ENCODE measurements at regions not wholly inside any gene's neighbourhood (a gene's known extent, or its start where the extent isn't known, plus 50 kb on each side); places are given as distances from the start of the nearest gene placed in this dataset.

- Histone ChIP-seq H2AK9ac (replicated peaks; ENCODE audit: low read depth, low read length, poor library complexity) (no peak overlapping the region), H3K18ac (ENCODE audit: low read depth, low read length) (no peak overlapping the region), H3K4me3 (ENCODE audit: insufficient read depth, low read depth, low read length) (no peak overlapping the region), H4K91ac (ENCODE audit: insufficient read depth, low read depth, low read length) (no peak overlapping the region), H4K8ac (ENCODE audit: low read depth in 2 of 2, low read length in 2 of 2) (no peak overlapping the region), H3K56ac (ENCODE audit: extremely low read depth, insufficient read depth, low read length) (no peak overlapping the region), H2BK15ac (ENCODE audit: low read depth, low read length) (no peak overlapping the region), H3K36me3 (ENCODE audit: control insufficient read depth, insufficient read depth, low read length) (no peaks in the 10 kb centered on the region), H2BK5ac (ENCODE audit: low read depth, low read length, poor library complexity, severe bottlenecking) (no peak overlapping the region), H3K27ac (ENCODE audit: insufficient read depth, low read length) (no peak overlapping the region), H2AFZ (replicated peaks; ENCODE audit: low read length, poor library complexity) (no peak overlapping the region), H3K4me1 (ENCODE audit: control insufficient read depth, insufficient read depth, low read length) (no peaks in the 10 kb centered on the region), H3K14ac (replicated peaks; ENCODE audit: low read depth, low read length) (no peak overlapping the region), H2BK120ac (ENCODE audit: low read depth, low read length) (no peak overlapping the region), H3K4me2 (ENCODE audit: low read depth, low read length) (no peak overlapping the region), H4K20me1 (ENCODE audit: insufficient read depth, low read length) (no peaks in the 10 kb centered on the region), H3K9ac (ENCODE audit: low read depth, low read length) (no peak overlapping the region), H4K5ac (ENCODE audit: low read depth, low read length) (no peak overlapping the region), H3K79me1 (ENCODE audit: low read depth in 1 of 2, low read length in 2 of 2) (no peaks in the 10 kb centered on the region), H3K27me3 (ENCODE audit: control insufficient read depth, insufficient read depth, low read length) (no peaks in the 10 kb centered on the region), H3K9me3 (ENCODE audit: control insufficient read depth, insufficient read depth, low read length) (no peaks in the 10 kb centered on the region), H3K9me1 (ENCODE audit: insufficient read depth, low read length) (no peaks in the 10 kb centered on the region), H2AK5ac (ENCODE audit: low read depth, low read length) (no peak overlapping the region), H2BK20ac (ENCODE audit: low read depth, low read length) (no peak overlapping the region), H3K23ac (ENCODE audit: low read depth, low read length) (no peak overlapping the region), H3K4ac (ENCODE audit: low read depth, low read length) (no peak overlapping the region)
- CTCF ChIA-PET: no interaction called here
- POLR2A ChIA-PET (ENCODE audit: unreplicated experiment): no interaction called here
- BruUV-seq (replicated peaks): no TSS peak
- 95% methylated on average over 23 of the region's 35 CpGs; no CpG with 5 or more reads in 1 of the 2 experiments for WGBS, 2 experiments (ENCODE audit: extremely low coverage in 2 of 2, insufficient read length in 1 of 2)
- intact Hi-C loops (cut with micrococcal nuclease): no loop called here
- dilution Hi-C loops (cut with HindIII; ENCODE audit: low sequenced_read_pairs, unreplicated experiment): no loop called here
- in situ Hi-C loops (cut with MboI; ENCODE audit: low sequenced_read_pairs): no loop called here
- ATAC-seq (ENCODE audit: low read depth) (no peak), DNase-seq (no peak)
- TF ChIP-seq RFX5 (IDR thresholded peaks at IDR 0.05; ENCODE audit: low read depth, low read length) (no peak), CTCF (conservative IDR thresholded peaks at IDR 0.05; ENCODE audit: low read depth, low read length) (no peak), MAFK (IDR thresholded peaks at IDR 0.05; ENCODE audit: low read depth, low read length) (no peak), MAZ (IDR thresholded peaks at IDR 0.05; ENCODE audit: borderline replicate concordance, low read depth, low read length) (no peak), MXI1 (IDR thresholded peaks at IDR 0.05; ENCODE audit: borderline replicate concordance, low read depth, low read length) (no peak), RAD21 (IDR thresholded peaks at IDR 0.05; ENCODE audit: low read length) (no peak), BHLHE40 (IDR thresholded peaks at IDR 0.05; ENCODE audit: low read depth, low read length) (no peak), FOS (IDR thresholded peaks at IDR 0.05; ENCODE audit: low read depth, low read length) (no peak), CHD1 (IDR thresholded peaks at IDR 0.05; ENCODE audit: low read depth, low read length) (no peak), NFE2L2 (IDR thresholded peaks at IDR 0.05; ENCODE audit: low read depth, low read length) (no peak), SMC3 (IDR thresholded peaks at IDR 0.05; ENCODE audit: low read depth, low read length) (no peak), USF2 (IDR thresholded peaks at IDR 0.05; ENCODE audit: low read depth, low read length) (no peak), RCOR1 (IDR thresholded peaks at IDR 0.05; ENCODE audit: insufficient replicate concordance, low read length) (no peak)
Measured at GRCh38 chr5:106154280-106154716, 1516.4 kb downstream of the EFNA5 start.

Measured in IMR-90 (cell line).